A172 (cell line): ENCODE measurements at regions not wholly inside any gene's neighbourhood (a gene's known extent, or its start where the extent isn't known, plus 50 kb on each side); places are given as distances from the start of the nearest gene placed in this dataset.

Source experiments
- DNase-seq: peaks from one replicate; pipeline ENCODE4 v3.0.0-alpha.2; 2015; ENCODE audit warnings: low spot score

DNA sequence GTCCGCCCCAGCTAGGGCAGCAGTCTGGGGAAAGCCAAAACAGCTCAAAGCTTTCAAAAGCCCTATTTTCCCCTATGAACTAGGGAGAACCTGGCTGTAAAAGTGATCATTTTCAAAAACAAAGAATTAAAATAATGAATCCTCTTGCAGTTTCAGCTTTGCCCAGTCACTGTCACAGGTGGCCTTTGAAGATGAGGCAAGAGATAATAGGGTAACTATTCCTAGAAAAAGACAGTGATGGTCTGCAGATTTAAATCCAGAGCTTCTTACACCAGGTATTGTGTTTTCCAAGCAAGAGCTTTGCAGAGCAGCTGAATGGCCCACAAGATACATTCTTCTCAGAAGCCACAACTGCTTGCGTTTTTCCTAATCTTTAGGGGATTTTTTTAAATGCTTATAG is 80.2 kb upstream of the NUDT4 start:
- no peak for DNase-seq

DNA sequence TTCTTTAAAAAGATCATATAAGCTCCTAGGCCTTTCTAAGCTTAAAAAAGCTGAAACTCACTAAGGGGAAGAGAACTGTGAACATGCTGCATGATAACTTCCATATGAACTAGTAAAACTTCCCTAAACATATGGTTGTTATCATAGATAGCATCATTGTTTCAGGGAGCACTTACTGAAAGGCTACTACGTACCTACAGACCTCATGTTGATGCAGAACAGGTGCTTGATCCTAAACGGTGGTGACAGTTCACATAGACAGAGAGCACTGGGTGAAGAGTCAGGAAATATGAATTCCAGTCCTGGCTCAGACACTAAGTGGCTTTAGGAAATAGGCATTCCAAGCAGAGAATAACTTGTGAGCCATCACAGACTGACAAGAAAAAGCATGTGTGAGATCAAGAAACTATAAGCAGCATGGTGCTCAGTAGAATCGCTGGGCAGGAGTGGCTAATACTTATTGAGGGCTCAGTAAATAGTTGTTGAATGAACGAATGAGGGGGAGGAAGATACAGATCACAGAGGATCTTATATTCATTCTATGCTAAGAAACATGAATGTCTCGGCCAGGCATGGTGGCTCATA is 78.4 kb upstream of the NUDT4 start:
- DNase-seq = no peak

DNA sequence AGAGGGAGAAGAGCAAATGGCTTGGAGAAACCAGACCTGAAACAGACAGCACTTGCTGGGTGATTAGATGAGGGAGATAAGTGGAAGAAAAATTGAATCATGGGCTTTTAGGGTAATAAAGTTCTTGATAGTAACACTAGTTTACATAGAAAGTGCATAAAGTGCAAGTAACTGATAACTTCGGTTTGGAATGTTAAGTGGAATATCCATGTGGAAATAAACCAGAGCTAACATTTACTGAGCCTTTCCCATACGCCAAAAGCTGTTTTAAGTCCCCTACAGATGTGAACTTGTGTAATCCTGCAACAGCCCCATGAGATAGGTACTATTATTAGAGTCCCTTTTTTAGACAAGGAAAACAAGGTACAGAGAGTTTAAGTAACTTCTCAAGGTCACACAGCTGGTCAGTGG is 77.1 kb upstream of the NUDT4 start:
- DNase-seq = no peak

DNA sequence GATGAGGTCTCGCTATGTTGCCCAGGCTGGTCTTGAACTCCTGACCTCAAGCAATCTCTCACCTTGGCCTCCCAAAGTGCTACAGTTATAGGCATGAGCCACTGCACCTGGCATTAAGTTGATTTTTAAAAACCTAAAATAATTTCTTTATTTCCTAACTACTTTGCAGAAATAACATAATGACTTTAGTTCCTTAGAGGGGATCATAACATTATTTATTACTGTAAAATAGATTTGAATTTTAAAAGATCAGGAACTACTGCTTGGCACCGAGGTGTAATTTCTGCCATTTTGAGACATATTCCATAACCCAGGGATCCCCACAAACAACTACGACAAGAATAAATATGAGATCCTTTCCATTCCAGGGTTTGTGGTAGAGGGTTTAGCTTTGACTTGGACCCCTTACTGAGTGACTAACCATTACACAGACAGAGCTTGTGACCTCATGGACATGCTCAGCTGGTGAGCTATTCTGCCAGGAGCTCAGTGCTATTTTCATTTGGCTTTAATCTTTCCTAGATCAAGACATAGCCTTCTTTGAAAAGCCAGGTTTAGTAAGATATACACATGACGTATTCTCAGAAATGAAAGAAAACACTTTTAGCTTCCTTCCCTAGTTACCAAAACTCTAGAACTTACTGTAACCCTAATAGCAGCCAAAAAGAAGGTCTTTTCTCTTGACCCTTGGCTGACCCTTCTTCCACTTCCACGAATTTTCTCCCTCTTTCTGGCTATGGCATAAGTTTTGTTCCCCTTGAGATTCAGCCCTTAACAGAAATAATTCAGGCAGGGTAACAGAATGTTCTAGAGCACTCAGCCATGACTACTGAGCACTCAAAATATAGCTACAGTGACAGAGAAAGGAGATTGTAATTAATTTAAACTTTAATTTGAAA is 75.1 kb upstream of the NUDT4 start:
- DNase-seq = peak; percentile 19

DNA sequence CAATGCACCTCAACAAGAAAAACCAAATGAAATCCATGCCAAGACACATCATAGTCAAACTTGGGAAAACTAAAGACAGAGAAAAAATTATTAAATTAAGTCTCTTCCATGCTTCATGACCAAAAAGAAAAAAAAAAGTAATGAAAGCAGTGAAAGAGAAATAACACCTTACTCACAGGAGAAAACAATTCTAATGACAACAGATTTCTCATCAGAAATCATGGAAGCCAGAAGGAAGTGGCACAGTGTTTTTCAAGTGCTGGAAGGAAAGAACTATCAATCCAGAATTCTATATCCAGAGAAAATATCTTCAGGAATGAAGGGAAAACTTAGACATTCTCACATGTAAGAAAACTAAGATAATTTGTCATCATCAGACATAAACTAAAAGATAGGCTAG is 71.1 kb upstream of the NUDT4 start:
- DNase-seq = no peak

DNA sequence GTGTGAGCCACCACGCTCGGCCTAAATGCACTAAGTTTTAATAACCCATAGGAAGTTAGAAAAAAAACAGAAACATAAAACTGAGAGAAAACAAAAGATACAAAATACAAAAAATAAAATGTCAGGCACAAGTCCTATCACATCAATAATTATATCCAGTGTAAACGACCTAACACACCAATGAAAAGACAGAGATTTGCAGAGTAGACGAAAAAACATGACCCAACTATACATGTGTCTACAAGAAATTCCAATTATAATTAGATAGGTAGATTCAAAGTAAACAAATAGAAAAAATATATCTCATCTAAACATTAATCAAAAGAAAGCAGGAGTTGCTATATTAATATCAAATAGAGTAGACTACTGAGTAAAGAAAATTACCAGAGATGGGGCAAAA is 69.4 kb upstream of the NUDT4 start:
- DNase-seq = no peak

DNA sequence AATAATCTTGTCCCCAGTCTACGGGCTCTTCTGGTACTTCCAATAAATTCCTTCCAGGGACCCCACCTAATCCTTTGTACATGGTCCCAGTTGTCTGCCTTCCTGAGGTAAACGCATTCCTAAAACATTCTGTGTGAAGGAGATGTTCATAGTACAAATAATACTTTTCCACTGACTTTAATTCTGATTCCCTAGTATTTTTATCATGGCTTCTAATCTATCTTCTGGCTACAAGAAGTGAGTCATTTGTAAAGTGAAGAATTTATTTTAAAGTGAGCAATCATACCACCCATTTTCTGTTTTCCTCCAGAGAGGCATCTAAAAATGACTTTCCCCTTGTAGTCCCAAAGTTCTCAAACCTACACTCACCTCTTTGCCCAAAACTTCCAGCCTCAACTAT is 65.9 kb upstream of the NUDT4 start:
- no peak for DNase-seq

DNA sequence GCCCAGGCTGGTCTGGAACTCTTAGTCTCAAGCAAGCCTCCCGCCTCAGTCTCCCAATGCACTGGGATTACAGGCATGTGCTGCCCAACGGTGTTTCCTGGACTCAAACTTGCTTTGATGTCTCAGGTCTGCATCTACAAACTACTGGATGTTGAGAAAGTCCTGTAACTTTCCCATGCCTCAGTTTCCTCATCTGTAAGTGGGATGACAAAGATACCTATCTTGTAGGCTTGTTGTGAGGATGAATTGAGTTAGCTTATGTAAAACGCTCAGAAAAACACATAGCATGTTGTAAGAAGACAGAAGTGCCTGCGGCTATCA is 63.6 kb upstream of the NUDT4 start:
- DNase-seq = no peak

DNA sequence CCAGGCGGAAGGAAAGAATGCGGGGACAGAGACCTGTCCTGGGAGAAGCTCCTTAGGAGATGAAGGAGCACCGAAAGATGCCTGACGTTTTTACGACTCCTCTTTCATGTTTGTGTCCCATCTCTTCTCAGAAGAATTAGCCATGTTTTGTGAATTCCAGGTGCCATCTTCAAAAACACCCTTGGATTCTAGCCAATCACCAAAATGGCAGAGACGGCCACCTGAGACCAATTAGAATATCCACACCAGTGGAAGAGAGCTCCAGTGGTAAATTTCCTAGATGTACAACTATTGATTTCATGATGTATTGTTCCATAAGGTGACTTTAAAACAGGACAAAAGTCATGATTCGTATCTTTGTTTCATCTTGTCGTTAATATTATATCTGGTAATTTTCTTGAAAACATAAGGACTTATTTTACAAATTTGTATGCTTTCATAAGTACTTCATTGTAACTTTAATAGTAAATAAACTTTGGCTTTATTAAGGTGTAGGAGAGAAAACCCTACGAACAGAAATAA is 62.3 kb upstream of the NUDT4 start:
- no peak for DNase-seq

DNA sequence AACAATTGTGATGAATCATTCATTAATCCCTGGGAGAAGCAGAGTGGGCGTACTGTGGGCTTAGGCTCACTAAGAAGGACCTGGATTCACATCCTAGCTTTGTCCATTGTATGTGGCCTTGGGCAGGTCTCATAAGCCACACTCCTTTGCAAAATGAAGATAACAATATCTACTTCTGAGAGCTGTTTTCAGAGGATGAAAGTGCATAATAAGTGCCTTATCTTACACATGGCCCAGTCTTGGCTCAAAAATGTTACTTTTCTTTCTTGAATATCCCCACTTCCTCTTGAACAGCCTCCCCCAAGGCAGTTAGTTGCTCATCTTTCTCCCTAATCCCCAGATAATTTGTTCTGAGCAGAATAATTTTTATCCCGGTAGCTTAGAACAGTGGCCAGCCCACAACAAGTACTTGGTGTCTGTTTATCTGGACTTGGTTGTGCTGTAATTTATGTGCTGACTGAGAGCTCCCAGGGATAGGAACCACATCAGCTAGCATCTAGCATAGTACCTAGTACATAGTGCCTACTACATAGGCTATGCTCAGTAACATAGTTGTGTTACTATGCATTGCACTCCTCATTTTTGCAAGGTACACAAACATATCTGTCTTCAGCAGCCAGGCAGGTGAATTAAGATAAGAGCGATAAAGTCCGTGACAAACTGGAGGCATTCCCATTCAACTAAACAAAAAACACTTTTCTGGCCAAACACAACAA is 61.7 kb upstream of the NUDT4 start:
- DNase-seq = no peak

DNA sequence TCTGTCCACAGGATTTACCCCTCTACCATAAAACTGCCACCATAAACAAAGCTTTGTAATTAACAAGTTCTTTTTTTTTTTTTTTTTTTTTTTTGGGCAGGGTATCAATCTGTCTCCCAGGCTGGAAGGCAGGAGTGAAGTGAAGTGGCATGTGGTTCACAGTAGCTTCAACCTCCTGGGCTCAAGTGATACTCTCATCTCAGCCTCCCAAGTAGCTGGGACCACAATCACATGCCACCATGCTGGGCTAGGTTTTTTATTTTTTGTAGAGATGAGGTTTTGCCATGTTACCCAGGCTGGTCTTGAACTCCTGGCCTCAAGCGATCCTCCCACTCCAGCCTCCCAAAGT is 61.1 kb upstream of the NUDT4 start:
- DNase-seq = no peak

DNA sequence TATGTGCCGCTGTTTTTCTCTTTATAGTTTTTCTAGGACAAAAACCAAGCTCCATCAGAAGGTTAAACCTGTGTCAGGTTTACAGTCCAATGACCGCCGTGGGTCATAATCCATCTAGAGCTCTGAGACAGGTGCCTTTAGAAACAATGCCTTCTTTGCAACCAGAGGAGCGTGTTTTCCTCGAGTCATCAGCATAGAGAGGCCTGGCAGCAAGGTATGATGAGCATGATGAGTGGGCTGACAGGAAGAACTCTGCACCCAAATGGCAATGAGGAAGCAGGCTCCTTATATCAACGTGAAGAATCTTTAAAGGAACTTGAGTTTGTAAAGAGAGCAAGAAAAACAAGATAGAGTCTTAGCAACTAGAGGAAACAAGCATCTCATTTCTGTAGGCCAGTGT is 60.5 kb upstream of the NUDT4 start:
- no peak for DNase-seq

DNA sequence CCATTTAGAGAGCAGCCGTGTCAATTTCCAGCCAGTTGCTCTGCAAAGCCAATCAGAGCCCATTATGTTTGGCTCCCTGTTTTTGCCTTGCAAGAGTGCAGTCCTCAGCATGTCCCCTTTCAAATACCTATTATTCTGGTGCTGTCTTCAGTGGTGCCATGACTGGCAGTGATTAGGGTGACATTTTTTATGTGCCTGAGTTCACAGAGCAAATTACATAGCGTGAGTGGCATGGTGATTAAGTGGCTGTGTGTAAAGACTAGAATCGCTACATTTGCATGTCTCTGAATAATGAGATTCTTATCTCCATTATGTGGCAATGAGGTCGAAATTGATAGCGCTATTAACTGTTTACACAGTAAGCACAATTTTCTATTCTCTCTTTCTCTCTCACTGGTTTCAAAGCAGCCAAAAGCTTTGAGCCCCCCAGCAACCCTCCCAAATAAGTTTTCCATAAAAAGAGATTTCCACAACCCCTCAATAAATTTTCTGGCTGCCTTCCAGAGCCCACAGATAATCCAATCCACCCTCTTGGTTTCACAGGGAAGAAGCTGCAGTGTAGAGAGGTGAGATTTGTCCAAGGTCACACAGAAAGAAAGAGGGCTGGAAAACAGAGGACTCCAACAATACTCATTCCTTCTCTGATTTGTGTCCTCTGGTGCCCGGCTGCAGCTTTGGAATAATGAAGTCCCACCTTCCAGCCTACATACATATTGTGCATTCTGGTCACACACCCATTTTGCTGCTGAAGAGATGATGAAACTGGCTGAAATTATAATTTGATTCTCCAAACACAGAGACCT is 58.8 kb upstream of the NUDT4 start:
- DNase-seq = no peak

DNA sequence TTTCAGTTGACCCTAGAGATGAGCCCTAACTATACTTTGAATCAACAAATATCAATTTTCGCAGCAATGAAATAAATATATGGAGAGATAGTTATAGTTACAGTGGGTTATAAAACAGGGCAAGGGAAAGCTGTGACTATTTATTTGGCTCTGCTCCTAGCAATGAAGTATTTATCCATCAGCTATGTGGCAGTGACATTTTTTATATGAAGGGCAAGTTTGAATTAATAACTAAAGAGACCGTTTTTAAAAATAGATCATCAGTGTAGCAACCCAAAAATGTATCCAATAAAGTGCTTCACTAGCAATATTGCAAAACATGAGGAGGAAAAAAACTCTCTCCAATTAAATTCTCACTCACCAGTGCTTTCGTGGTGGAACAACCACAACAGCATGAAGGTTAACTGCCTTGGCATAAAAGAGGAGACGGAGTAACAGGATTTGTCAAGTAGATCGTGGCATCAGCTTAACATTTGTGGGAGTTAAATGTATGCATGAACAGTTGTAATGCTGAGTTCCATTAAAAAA is 58.1 kb upstream of the NUDT4 start:
- DNase-seq = no peak

DNA sequence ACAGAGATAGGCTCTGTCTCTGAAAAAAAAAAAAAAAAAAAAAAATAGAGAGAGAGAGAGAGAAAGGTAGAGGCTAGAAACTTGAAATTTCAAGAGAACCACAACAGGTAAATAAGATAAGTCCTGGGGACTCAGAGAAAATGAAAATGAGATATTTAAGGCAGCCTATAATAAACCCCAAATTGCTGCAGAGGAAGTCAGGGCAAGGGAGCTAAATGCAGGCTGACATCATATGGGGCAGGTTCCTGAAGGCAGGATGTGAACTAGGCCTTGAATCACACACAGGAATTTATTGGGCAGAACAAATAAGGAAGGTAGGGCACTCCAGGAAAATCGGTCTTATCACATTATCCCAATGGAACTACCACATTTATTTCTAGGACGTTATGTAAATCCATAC is 54.9 kb upstream of the NUDT4 start:
- DNase-seq = peak; percentile 48

DNA sequence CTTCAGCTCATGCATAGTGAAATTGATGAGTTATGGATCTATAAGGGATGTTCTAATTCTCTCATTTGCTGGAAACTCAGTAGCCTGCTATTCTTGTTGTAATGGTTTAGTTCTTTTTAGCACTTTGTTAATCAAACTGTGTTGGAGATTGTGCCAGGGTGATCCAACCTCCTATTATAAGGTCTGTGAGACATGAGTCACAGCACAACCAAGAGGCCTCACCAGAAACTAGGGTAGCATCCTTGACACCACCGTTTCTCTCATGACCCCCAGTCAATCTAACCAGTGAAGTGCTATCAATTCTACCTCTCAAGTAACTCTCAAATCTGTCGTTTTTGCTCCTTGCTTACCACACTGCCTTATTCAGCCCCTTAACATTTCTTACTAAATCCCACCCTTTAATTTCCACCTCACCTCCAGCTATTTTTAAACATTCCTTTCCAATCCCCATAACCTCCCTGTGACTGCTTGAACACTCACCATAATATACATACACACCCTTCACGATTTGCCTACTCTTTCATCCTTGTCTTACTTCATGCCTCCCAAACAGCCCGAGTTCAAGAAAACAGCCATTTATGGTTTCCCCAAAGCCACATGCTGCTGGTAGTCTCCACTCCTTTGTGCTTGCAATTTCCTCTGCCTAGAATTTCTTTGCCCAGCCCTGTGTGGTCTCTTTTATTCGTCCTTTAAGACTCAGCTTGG is 53.9 kb upstream of the NUDT4 start:
- DNase-seq = peak; percentile 13

DNA sequence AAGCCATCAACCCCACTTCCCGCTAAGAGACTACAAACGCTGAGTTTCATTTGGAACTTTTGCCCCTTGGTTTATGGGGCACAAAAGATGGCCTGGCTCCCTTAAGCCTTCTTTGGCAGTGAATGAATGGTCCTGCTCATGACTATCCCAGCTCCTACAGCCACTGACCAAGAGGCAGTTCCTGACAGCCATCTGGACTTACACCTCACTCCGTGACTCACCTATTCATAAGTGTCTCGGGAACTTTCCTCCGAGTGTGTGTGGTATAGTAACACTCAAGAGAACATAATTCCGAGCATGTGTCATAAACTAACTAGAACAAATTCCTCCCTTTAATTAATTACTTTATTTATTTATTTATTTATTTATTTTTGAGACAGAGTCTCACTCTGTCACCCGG is 51.9 kb upstream of the NUDT4 start:
- peak; percentile 85 for DNase-seq
